ENCODE measurements at regions not wholly inside any gene's neighbourhood (a gene's known extent, or its start where the extent isn't known, plus 50 kb on each side); places are given as distances from the start of the nearest gene placed in this dataset.

DNA sequence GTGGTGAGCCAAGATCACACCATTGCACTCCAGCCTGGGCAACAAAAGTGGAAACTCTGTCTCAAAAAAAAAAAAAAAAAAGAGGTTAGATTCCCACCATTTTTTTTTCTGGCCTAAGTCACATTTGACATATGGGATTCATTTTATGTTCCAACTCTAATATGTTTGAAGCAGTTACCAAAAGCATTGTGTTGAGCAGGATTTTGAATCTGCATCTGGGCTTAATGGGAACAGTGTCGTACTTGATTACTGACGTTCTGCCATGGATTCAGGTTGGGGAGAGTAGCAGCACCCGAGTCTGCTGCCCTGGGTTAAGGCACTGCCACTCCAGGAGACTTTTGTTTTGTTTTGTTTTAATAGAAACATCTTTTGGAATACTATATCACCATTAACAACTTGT lies 348.7 kb upstream of the TBL1XR1 start:
- H3K9me3 ChIP-seq, result no peaks in the 10 kb centered on the region
- H3K4me1 ChIP-seq, result peaks cover 0 to 38% (median 9%) of the 10 kb centered on the region in 4 donors
- H3K27ac ChIP-seq, result peak overlapping the region in 1 of 2 donors; percentile 5
- no peak overlapping the region for H3K4me3 ChIP-seq
- no peak for TF ChIP-seq CTCF (IDR thresholded peaks at IDR 0.05)
- no peaks in the 10 kb centered on the region for H3K27me3 ChIP-seq
- no peak for DNase-seq
- intact Hi-C loops (cut with DNase I; ENCODE audit: low total_unique reads), result no loop called here
- no peaks in the 10 kb centered on the region for H3K36me3 ChIP-seq

DNA sequence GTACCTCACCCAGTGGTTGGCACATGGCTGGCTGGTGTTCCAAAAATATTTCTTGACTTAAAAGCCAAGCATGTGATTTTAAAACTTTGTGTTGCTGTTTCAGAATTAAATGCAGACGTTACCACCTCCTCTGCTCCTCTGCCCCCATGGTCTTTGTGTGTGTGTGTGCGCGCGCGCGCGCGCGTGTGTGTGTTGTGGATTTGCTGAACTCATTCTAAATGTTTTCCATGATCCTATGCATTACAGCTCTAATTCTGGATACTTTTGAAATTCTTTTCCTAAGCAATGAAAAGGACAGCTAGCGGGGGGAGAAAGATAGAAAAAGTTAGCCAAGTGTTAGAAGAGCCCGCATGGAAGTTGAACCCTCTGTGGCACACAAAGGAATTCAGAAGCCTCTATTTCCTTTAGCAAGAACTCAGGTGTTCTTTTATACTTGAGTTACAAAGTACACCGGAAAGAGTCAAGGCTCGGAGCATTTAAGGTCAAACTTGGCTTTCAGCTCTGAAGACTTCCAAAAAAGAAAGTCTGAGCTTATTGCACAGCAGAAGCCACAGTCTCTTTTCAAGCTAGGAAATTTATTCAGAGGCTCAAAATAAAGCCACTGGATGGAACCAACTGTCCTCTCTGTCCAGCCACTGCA lies 350.5 kb upstream of the TBL1XR1 start:
- H3K4me1 ChIP-seq, result peaks cover 0 to 43% (median 11%) of the 10 kb centered on the region in 4 donors
- intact Hi-C loops (cut with DNase I; ENCODE audit: low total_unique reads), result no loop called here
- no peak for DNase-seq
- H3K27me3 ChIP-seq, result no peaks in the 10 kb centered on the region
- H3K27ac ChIP-seq, result peak overlapping the region in 1 of 2 donors; percentile 5
- H3K9me3 ChIP-seq, result no peaks in the 10 kb centered on the region
- no peak for TF ChIP-seq CTCF (IDR thresholded peaks at IDR 0.05)
- H3K36me3 ChIP-seq, result no peaks in the 10 kb centered on the region
- H3K4me3 ChIP-seq, result no peak overlapping the region

DNA sequence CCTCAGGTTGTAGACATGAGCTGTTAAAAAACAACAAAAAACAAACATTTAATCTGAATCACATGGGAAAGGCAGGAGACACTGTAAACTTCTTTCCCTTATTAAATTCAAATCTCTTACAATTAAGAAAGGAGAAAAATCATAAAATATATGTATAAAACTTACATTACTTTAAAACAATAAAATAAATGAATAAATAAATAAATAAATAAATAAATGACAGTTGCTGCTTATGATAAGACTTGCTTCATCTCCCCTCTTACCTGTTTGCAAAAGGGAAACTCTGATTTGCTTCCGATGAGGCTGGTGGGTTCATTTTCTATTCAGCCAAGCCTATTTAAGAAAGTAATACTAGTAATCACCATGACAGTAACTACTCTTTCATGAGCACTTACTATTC lies 353.4 kb upstream of the TBL1XR1 start:
- no peak for DNase-seq
- no peaks in the 10 kb centered on the region for H3K9me3 ChIP-seq
- intact Hi-C loops (cut with DNase I; ENCODE audit: low total_unique reads), result no loop called here
- no peak for TF ChIP-seq CTCF (IDR thresholded peaks at IDR 0.05)
- H3K4me1 ChIP-seq, result peaks cover 0 to 62% (median 30%) of the 10 kb centered on the region in 4 donors
- H3K27ac ChIP-seq, result no peak overlapping the region
- H3K4me3 ChIP-seq, result no peak overlapping the region
- H3K36me3 ChIP-seq, result no peaks in the 10 kb centered on the region
- H3K27me3 ChIP-seq, result no peaks in the 10 kb centered on the region

DNA sequence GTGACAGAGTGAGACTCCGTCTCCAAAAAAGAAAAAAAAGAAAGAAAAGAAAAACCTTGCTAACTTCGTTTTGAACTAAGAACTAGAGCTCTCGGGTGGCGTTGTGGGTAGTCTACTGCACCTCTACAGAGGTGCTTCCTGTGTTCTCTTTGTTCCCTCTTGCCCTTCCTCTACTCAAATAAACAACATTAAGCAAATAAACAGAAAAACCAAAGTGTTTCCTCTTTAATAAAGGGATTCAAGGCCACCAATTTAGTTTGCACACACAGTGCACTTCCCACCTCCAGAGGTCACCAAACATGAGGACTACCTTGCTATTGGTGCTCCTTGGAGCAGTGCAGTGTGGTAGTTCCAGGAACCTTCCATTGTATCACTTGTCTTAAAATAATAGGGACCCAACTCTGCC lies 354.2 kb upstream of the TBL1XR1 start:
- TF ChIP-seq CTCF (IDR thresholded peaks at IDR 0.05), result no peak
- Histone ChIP-seq H3K4me3 (no peak overlapping the region), H3K27ac (no peak overlapping the region), H3K36me3 (no peaks in the 10 kb centered on the region), H3K9me3 (no peaks in the 10 kb centered on the region), H3K4me1 (peaks cover 0 to 56% (median 30%) of the 10 kb centered on the region in 4 donors), H3K27me3 (no peaks in the 10 kb centered on the region)
- DNase-seq, result no peak
- intact Hi-C loops (cut with DNase I; ENCODE audit: low total_unique reads), result no loop called here

DNA sequence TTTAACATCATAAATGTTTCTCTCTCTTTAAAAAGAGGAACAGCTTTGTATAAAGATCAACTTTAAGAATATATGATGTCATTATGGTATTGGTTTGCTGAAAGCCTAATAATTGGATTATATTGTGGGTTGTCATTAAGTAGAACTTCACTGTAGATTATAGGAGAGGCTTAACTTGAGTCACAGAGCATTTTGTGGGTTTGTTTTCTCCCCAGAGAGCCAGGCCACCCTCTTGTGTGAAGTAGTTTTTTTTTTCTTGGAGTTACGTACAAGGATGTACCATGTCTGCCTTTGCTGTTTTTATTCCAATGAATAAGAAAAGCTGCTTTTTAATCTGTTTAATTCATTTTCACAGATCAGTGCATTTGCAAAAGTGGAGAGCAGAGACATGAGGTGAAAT lies 354.8 kb upstream of the TBL1XR1 start:
- TF ChIP-seq CTCF (IDR thresholded peaks at IDR 0.05), result no peak
- Histone ChIP-seq H3K36me3 (no peaks in the 10 kb centered on the region), H3K4me3 (no peak overlapping the region), H3K27me3 (no peaks in the 10 kb centered on the region), H3K4me1 (peaks cover 0 to 50% (median 30%) of the 10 kb centered on the region in 4 donors), H3K27ac (peak overlapping the region in 1 of 2 donors; percentile 12), H3K9me3 (no peaks in the 10 kb centered on the region)
- DNase-seq, result no peak
- intact Hi-C loops (cut with DNase I; ENCODE audit: low total_unique reads), result no loop called here

DNA sequence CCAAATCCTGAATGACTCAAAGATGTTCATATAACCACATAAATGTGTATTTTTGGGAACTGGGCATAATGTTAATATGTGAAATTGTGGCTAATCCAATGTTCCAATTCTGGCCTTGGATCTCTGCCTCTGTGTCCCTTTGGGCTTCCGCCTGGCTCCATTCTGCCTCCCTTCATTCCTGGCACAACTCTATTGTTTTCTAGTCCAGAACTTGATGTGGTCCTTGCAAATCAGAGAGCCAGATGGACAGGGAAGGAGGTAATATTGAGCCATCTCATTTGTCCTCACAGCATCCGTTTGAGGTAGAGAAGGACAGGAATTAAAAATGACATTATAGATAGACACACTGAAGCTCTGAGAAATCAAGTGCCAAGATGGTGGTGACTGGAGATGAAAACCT lies 355.7 kb upstream of the TBL1XR1 start:
- H3K36me3 ChIP-seq, result no peaks in the 10 kb centered on the region
- TF ChIP-seq CTCF (IDR thresholded peaks at IDR 0.05), result no peak
- no peaks in the 10 kb centered on the region for H3K27me3 ChIP-seq
- no peak for DNase-seq
- H3K4me1 ChIP-seq, result peaks cover 0 to 40% (median 27%) of the 10 kb centered on the region in 4 donors
- intact Hi-C loops (cut with DNase I; ENCODE audit: low total_unique reads), result no loop called here
- H3K4me3 ChIP-seq, result no peak overlapping the region
- H3K27ac ChIP-seq, result peak overlapping the region; percentile 33 to 50
- H3K9me3 ChIP-seq, result no peaks in the 10 kb centered on the region
